ENCODE measurements at regions not wholly inside any gene's neighbourhood (a gene's known extent, or its start where the extent isn't known, plus 50 kb on each side); places are given as distances from the start of the nearest gene placed in this dataset.

- 91 to 94% methylated on average over 3 of the region's 3 CpGs for WGBS, 2 donors
- no peaks in the 10 kb centered on the region for H3K4me1 ChIP-seq (ENCODE audit: control insufficient read depth in 1 of 2, insufficient read depth in 2 of 2, low read length in 2 of 2)
- no peaks in the 10 kb centered on the region for H3K36me3 ChIP-seq (ENCODE audit: control insufficient read depth in 1 of 2, insufficient read depth in 2 of 2, low read length in 1 of 2)
- H3K4me3 ChIP-seq (ENCODE audit: low read length in 2 of 2), result no peak overlapping the region
- H3K27me3 ChIP-seq (ENCODE audit: control insufficient read depth in 1 of 2, insufficient read depth in 2 of 2, low read length in 1 of 2), result no peaks in the 10 kb centered on the region
- H3K9me3 ChIP-seq (ENCODE audit: control insufficient read depth, low read length), result no peaks in the 10 kb centered on the region
- DNase-seq, result no peak
- intact Hi-C loops (cut with DNase I), result no loop called here
- ATAC-seq (ENCODE audit: low FRiP score), result no peak
- no peak overlapping the region for H3K27ac ChIP-seq (ENCODE audit: low read depth in 1 of 2, low read length in 2 of 2)
Measured at GRCh38 chr1:55554611-55555010, 339.4 kb upstream of the USP24 start.

GRCh38 chr1:55552636-55553035 is 337.5 kb upstream of the USP24 start:
- DNase-seq, result no peak
- Histone ChIP-seq H3K9me3 (ENCODE audit: control insufficient read depth, low read length) (no peaks in the 10 kb centered on the region), H3K36me3 (ENCODE audit: control insufficient read depth in 1 of 2, insufficient read depth in 2 of 2, low read length in 1 of 2) (no peaks in the 10 kb centered on the region), H3K27ac (ENCODE audit: low read depth in 1 of 2, low read length in 2 of 2) (no peak overlapping the region), H3K4me1 (ENCODE audit: control insufficient read depth in 1 of 2, insufficient read depth in 2 of 2, low read length in 2 of 2) (no peaks in the 10 kb centered on the region), H3K4me3 (ENCODE audit: low read length in 2 of 2) (no peak overlapping the region), H3K27me3 (ENCODE audit: control insufficient read depth in 1 of 2, insufficient read depth in 2 of 2, low read length in 1 of 2) (no peaks in the 10 kb centered on the region)
- ATAC-seq (ENCODE audit: low FRiP score), result no peak
- 98% methylated on average over 3 of the region's 3 CpGs for WGBS, 2 donors
- intact Hi-C loops (cut with DNase I), result no loop called here

- no peaks in the 10 kb centered on the region for H3K9me3 ChIP-seq (ENCODE audit: control insufficient read depth, low read length)
- 96 to 97% methylated on average over 6 of the region's 6 CpGs for WGBS, 2 donors
- DNase-seq (no peak), ATAC-seq (ENCODE audit: low FRiP score) (no peak)
- no peaks in the 10 kb centered on the region for H3K27me3 ChIP-seq (ENCODE audit: control insufficient read depth in 1 of 2, insufficient read depth in 2 of 2, low read length in 1 of 2)
- no peak overlapping the region for H3K4me3 ChIP-seq (ENCODE audit: low read length in 2 of 2)
- no peaks in the 10 kb centered on the region for H3K4me1 ChIP-seq (ENCODE audit: control insufficient read depth in 1 of 2, insufficient read depth in 2 of 2, low read length in 2 of 2)
- intact Hi-C loops (cut with DNase I), result no loop called here
- no peaks in the 10 kb centered on the region for H3K36me3 ChIP-seq (ENCODE audit: control insufficient read depth in 1 of 2, insufficient read depth in 2 of 2, low read length in 1 of 2)
- H3K27ac ChIP-seq (ENCODE audit: low read depth in 1 of 2, low read length in 2 of 2), result no peak overlapping the region
Measured at GRCh38 chr1:55547405-55547804, 332.2 kb upstream of the USP24 start.

GRCh38 chr1:55546553-55546952 is 331.4 kb upstream of the USP24 start:
- Histone ChIP-seq H3K27ac (ENCODE audit: low read depth in 1 of 2, low read length in 2 of 2) (no peak overlapping the region), H3K4me1 (ENCODE audit: control insufficient read depth in 1 of 2, insufficient read depth in 2 of 2, low read length in 2 of 2) (no peaks in the 10 kb centered on the region), H3K36me3 (ENCODE audit: control insufficient read depth in 1 of 2, insufficient read depth in 2 of 2, low read length in 1 of 2) (no peaks in the 10 kb centered on the region), H3K27me3 (ENCODE audit: control insufficient read depth in 1 of 2, insufficient read depth in 2 of 2, low read length in 1 of 2) (no peaks in the 10 kb centered on the region), H3K4me3 (ENCODE audit: low read length in 2 of 2) (no peak overlapping the region), H3K9me3 (ENCODE audit: control insufficient read depth, low read length) (no peaks in the 10 kb centered on the region)
- ATAC-seq (ENCODE audit: low FRiP score) (no peak), DNase-seq (no peak)
- intact Hi-C loops (cut with DNase I), result no loop called here
- WGBS, 2 donors, result 93 to 96% methylated on average over 1 of the region's 1 CpG

- Histone ChIP-seq H3K36me3 (ENCODE audit: control insufficient read depth in 1 of 2, insufficient read depth in 2 of 2, low read length in 1 of 2) (no peaks in the 10 kb centered on the region), H3K4me3 (ENCODE audit: low read length in 2 of 2) (no peak overlapping the region), H3K9me3 (ENCODE audit: control insufficient read depth, low read length) (no peaks in the 10 kb centered on the region), H3K27me3 (ENCODE audit: control insufficient read depth in 1 of 2, insufficient read depth in 2 of 2, low read length in 1 of 2) (peaks cover 0 to 2% of the 10 kb centered on the region in 2 donors), H3K27ac (ENCODE audit: low read depth in 1 of 2, low read length in 2 of 2) (no peak overlapping the region), H3K4me1 (ENCODE audit: control insufficient read depth in 1 of 2, insufficient read depth in 2 of 2, low read length in 2 of 2) (no peaks in the 10 kb centered on the region)
- intact Hi-C loops (cut with DNase I), result no loop called here
- no peak for DNase-seq
- WGBS, 2 donors, result 99% methylated on average over 3 of the region's 3 CpGs
- ATAC-seq (ENCODE audit: low FRiP score), result no peak
Measured at GRCh38 chr1:55544826-55545225, 329.7 kb upstream of the USP24 start.

- no peak overlapping the region for H3K4me3 ChIP-seq (ENCODE audit: low read length in 2 of 2)
- DNase-seq (no peak), ATAC-seq (ENCODE audit: low FRiP score) (no peak)
- peaks cover 0 to 2% of the 10 kb centered on the region in 2 donors for H3K27me3 ChIP-seq (ENCODE audit: control insufficient read depth in 1 of 2, insufficient read depth in 2 of 2, low read length in 1 of 2)
- no peak overlapping the region for H3K27ac ChIP-seq (ENCODE audit: low read depth in 1 of 2, low read length in 2 of 2)
- no peaks in the 10 kb centered on the region for H3K36me3 ChIP-seq (ENCODE audit: control insufficient read depth in 1 of 2, insufficient read depth in 2 of 2, low read length in 1 of 2)
- intact Hi-C loops (cut with DNase I), result no loop called here
- H3K4me1 ChIP-seq (ENCODE audit: control insufficient read depth in 1 of 2, insufficient read depth in 2 of 2, low read length in 2 of 2), result no peaks in the 10 kb centered on the region
- no peaks in the 10 kb centered on the region for H3K9me3 ChIP-seq (ENCODE audit: control insufficient read depth, low read length)
Measured at GRCh38 chr1:55542901-55543504, 327.8 kb upstream of the USP24 start.

GRCh38 chr1:55541296-55541695 is 326.1 kb upstream of the USP24 start:
- no peaks in the 10 kb centered on the region for H3K9me3 ChIP-seq (ENCODE audit: control insufficient read depth, low read length)
- H3K27ac ChIP-seq (ENCODE audit: low read depth in 1 of 2, low read length in 2 of 2), result no peak overlapping the region
- 96 to 98% methylated on average over 1 of the region's 1 CpG for WGBS, 2 donors
- H3K4me3 ChIP-seq (ENCODE audit: low read length in 2 of 2), result no peak overlapping the region
- intact Hi-C loops (cut with DNase I), result no loop called here
- H3K4me1 ChIP-seq (ENCODE audit: control insufficient read depth in 1 of 2, insufficient read depth in 2 of 2, low read length in 2 of 2), result no peaks in the 10 kb centered on the region
- H3K27me3 ChIP-seq (ENCODE audit: control insufficient read depth in 1 of 2, insufficient read depth in 2 of 2, low read length in 1 of 2), result peaks cover 0 to 2% of the 10 kb centered on the region in 2 donors
- ATAC-seq (ENCODE audit: low FRiP score) (no peak), DNase-seq (no peak)
- H3K36me3 ChIP-seq (ENCODE audit: control insufficient read depth in 1 of 2, insufficient read depth in 2 of 2, low read length in 1 of 2), result no peaks in the 10 kb centered on the region

GRCh38 chr1:55539652-55540512 is 324.7 kb upstream of the USP24 start:
- ATAC-seq (ENCODE audit: low FRiP score) (no peak), DNase-seq (no peak)
- H3K9me3 ChIP-seq (ENCODE audit: control insufficient read depth, low read length), result no peaks in the 10 kb centered on the region
- H3K4me1 ChIP-seq (ENCODE audit: control insufficient read depth in 1 of 2, insufficient read depth in 2 of 2, low read length in 2 of 2), result no peaks in the 10 kb centered on the region
- H3K27me3 ChIP-seq (ENCODE audit: control insufficient read depth in 1 of 2, insufficient read depth in 2 of 2, low read length in 1 of 2), result peaks cover 0 to 2% of the 10 kb centered on the region in 2 donors
- no peak overlapping the region for H3K27ac ChIP-seq (ENCODE audit: low read depth in 1 of 2, low read length in 2 of 2)
- intact Hi-C loops (cut with DNase I), result no loop called here
- no peak overlapping the region for H3K4me3 ChIP-seq (ENCODE audit: low read length in 2 of 2)
- WGBS, 2 donors, result 76 to 81% methylated on average over 5 of the region's 5 CpGs
- no peaks in the 10 kb centered on the region for H3K36me3 ChIP-seq (ENCODE audit: control insufficient read depth in 1 of 2, insufficient read depth in 2 of 2, low read length in 1 of 2)

GRCh38 chr1:55538428-55538827 is 323.3 kb upstream of the USP24 start:
- no peak overlapping the region for H3K4me3 ChIP-seq (ENCODE audit: low read length in 2 of 2)
- WGBS, 2 donors, result 92 to 97% methylated on average over 2 of the region's 2 CpGs
- no peak overlapping the region for H3K27ac ChIP-seq (ENCODE audit: low read depth in 1 of 2, low read length in 2 of 2)
- intact Hi-C loops (cut with DNase I), result no loop called here
- DNase-seq, result no peak
- no peak for ATAC-seq (ENCODE audit: low FRiP score)
- no peaks in the 10 kb centered on the region for H3K36me3 ChIP-seq (ENCODE audit: control insufficient read depth in 1 of 2, insufficient read depth in 2 of 2, low read length in 1 of 2)
- H3K27me3 ChIP-seq (ENCODE audit: control insufficient read depth in 1 of 2, insufficient read depth in 2 of 2, low read length in 1 of 2), result peaks cover 0 to 2% of the 10 kb centered on the region in 2 donors
- no peaks in the 10 kb centered on the region for H3K4me1 ChIP-seq (ENCODE audit: control insufficient read depth in 1 of 2, insufficient read depth in 2 of 2, low read length in 2 of 2)
- H3K9me3 ChIP-seq (ENCODE audit: control insufficient read depth, low read length), result no peaks in the 10 kb centered on the region

All from aorta (tissue), 5 donors.